Adrenal gland (tissue), 9 donors: ENCODE measurements at regions not wholly inside any gene's neighbourhood (a gene's known extent, or its start where the extent isn't known, plus 50 kb on each side); places are given as distances from the start of the nearest gene placed in this dataset.

Experiments used
- DNase-seq, 7 donors: peaks; one replicate each; pipeline ENCODE4 v3.0.0-alpha.2; 2019 to 2020
- H3K27ac ChIP-seq, 5 donors: fragments of 200-600 bp; sonication (generic) in 4 of 5; 1 replicate in 3 of 5; 2 replicates in 2 of 5; pipeline versions ENCODE4 v1.5.1 to v1.8.0; 2016 to 2020; ENCODE audit warnings: mild to moderate bottlenecking in 1 of 5
- H3K27me3 ChIP-seq: fragments of 200-600 bp; 2 replicates; pipeline ENCODE4 v1.8.0; 2021
- H3K36me3 ChIP-seq, 2 donors: fragments of 200-600 bp; replicated peaks in 1 of 2; 1 replicate in 1 of 2; 2 replicates in 1 of 2; pipeline versions ENCODE4 v1.5.1 to v1.8.0; 2018 to 2022
- H3K4me1 ChIP-seq, 2 donors: fragments of 200-600 bp; replicated peaks in 1 of 2; 1 replicate in 1 of 2; 2 replicates in 1 of 2; pipeline versions ENCODE4 v1.5.1 to v1.8.0; 2018 to 2021
- H3K4me3 ChIP-seq, 4 donors: fragments of 200-600 bp; sonication (generic) in 3 of 4; one replicate each; pipeline ENCODE4 v1.5.1; 2016 to 2018
- H3K9me3 ChIP-seq, 3 donors: fragments of 200-600 bp; sonication (generic) in 1 of 3; replicated peaks in 1 of 3; 1 replicate in 2 of 3; 2 replicates in 1 of 3; pipeline versions ENCODE4 v1.5.1 to v1.8.0; 2016 to 2021
- POLR2A ChIP-seq, 2 donors: fragments of 450-650 bp; IDR thresholded peaks; one replicate each; pipeline ENCODE4 v1.6.1; 2017; ENCODE audit warnings: antibody characterized with exemption in 2 of 2, mild to moderate bottlenecking in 2 of 2, moderate library complexity in 1 of 2
- WGBS, 4 donors: extraction: QIAGEN DNeasy Blood & Tissue Kit in 2 of 4; methylation state at CpG; one replicate each; pipeline versions ENCODE4 v1.1.5 to v1.1.7; 2013 to 2017; 5-methylcytosine and 5-hydroxymethylcytosine counted together
- intact Hi-C, 2 donors: fragments of 100-400 bp; cut with DNase I; formaldehyde crosslinking; loops; one replicate each; pipeline versions ENCODE4 v1.14.1 to v1.15.0; 2022 to 2023
- TF ChIP-seq, protein P1 (sequence below), 6 experiments: fragments of 450-650 bp in 4 of 6; fragments of 200-600 bp in 2 of 6; sonication (generic) in 1 of 6; IDR thresholded peaks; 1 replicate in 5 of 6; 2 replicates in 1 of 6; pipeline versions ENCODE4 v1.5.1 to v1.8.0; 2016 to 2021; ENCODE audit warnings: antibody characterized with exemption in 6 of 6, mild to moderate bottlenecking in 2 of 6, moderate library complexity in 1 of 6
- donor health status: healthy with polysubstance abuse.
- donor health status: Bipolar disorder and iron deficiency.
- donor health status: DM: yes; HTN: yes; CAD: no.
- donor health status: DM: no; HTN: no; CAD: no.
- donor health status: DM: no; HTN: no; CAD: no.

DNA sequence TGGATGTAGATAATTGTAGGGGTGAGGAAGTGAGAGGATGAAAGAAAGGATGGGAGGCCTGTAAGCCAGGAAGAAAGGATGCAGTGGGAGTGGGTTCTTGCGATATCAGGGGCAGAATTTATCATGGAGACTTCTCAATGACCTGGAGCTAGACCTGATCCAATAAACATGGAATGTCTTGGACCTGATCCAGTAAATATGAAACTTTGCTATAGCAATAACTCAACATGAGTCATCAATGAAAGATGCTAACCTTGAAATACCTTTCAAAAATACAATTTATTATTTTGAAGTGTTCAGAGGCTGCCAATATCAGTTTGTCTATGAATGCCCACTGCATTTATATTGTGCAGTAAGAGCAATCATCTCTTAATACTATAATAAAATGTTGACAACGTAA is 279.5 kb downstream of the POU4F1 start:
- H3K4me1 ChIP-seq: no peaks in the 10 kb centered on the region
- H3K27ac ChIP-seq: no peak overlapping the region
- DNase-seq: no peak
- no peak overlapping the region for H3K4me3 ChIP-seq
- H3K9me3 ChIP-seq: no peaks in the 10 kb centered on the region
- intact Hi-C loops: no loop called here
- WGBS, 4 donors: 64 to 70% (median 68%) methylated on average over 2 of the region's 2 CpGs
- H3K27me3 ChIP-seq: no peaks in the 10 kb centered on the region
- TF ChIP-seq, protein P1, sequence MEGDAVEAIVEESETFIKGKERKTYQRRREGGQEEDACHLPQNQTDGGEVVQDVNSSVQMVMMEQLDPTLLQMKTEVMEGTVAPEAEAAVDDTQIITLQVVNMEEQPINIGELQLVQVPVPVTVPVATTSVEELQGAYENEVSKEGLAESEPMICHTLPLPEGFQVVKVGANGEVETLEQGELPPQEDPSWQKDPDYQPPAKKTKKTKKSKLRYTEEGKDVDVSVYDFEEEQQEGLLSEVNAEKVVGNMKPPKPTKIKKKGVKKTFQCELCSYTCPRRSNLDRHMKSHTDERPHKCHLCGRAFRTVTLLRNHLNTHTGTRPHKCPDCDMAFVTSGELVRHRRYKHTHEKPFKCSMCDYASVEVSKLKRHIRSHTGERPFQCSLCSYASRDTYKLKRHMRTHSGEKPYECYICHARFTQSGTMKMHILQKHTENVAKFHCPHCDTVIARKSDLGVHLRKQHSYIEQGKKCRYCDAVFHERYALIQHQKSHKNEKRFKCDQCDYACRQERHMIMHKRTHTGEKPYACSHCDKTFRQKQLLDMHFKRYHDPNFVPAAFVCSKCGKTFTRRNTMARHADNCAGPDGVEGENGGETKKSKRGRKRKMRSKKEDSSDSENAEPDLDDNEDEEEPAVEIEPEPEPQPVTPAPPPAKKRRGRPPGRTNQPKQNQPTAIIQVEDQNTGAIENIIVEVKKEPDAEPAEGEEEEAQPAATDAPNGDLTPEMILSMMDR (IDR thresholded peaks at IDR 0.05): no peak
- TF ChIP-seq POLR2A (IDR thresholded peaks at IDR 0.05): no peak
- H3K36me3 ChIP-seq: no peaks in the 10 kb centered on the region

GRCh38 chr13:78323040-78323439 is 280.3 kb downstream of the POU4F1 start:
- Histone ChIP-seq H3K9me3 (no peaks in the 10 kb centered on the region), H3K36me3 (no peaks in the 10 kb centered on the region), H3K27ac (no peak overlapping the region), H3K4me1 (no peaks in the 10 kb centered on the region), H3K27me3 (no peaks in the 10 kb centered on the region), H3K4me3 (no peak overlapping the region)
- no peak for TF ChIP-seq POLR2A (IDR thresholded peaks at IDR 0.05)
- TF ChIP-seq, protein P1 (IDR thresholded peaks at IDR 0.05): no peak
- intact Hi-C loops: no loop called here
- no peak for DNase-seq

DNA sequence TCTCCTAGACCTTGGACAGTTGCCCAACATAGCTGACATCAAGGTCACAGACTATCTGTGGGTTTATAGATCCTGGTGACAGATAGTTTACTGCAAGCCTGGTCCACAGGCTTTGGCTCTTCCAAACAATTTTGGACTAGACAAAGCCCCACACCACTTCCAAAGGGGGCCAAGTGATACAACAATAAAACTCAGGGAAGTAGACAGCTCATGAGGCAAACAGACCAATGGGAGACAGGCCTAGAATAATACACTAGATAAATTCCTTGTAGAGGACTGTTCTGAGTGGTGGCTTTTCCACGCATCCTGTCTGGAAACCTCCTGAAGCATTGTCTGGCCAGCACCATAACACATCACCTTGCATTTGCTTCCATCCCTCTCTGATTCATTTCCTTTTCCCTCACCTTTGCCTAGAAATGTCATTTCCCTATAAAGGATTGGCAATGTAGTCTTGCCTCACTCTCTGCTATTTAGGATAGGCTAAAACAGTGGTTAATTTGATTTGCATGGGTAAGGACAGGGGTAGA is 284.2 kb downstream of the POU4F1 start:
- Histone ChIP-seq H3K36me3 (no peaks in the 10 kb centered on the region), H3K9me3 (no peaks in the 10 kb centered on the region), H3K27ac (no peak overlapping the region), H3K4me3 (no peak overlapping the region), H3K4me1 (no peaks in the 10 kb centered on the region), H3K27me3 (no peaks in the 10 kb centered on the region)
- intact Hi-C loops: no loop called here
- 75 to 91% (median 78%) methylated on average over 1 of the region's 1 CpG for WGBS, 4 donors
- DNase-seq: no peak
- TF ChIP-seq, protein P1 (IDR thresholded peaks at IDR 0.05): no peak
- TF ChIP-seq POLR2A (IDR thresholded peaks at IDR 0.05): no peak

- H3K27ac ChIP-seq: no peak overlapping the region
- H3K36me3 ChIP-seq: no peaks in the 10 kb centered on the region
- DNase-seq: no peak
- no peaks in the 10 kb centered on the region for H3K27me3 ChIP-seq
- no peaks in the 10 kb centered on the region for H3K9me3 ChIP-seq
- no peaks in the 10 kb centered on the region for H3K4me1 ChIP-seq
- TF ChIP-seq, protein P1 (IDR thresholded peaks at IDR 0.05): peak in 4 of 6 experiments; percentile 24 to 40 (median 32)
- TF ChIP-seq POLR2A (IDR thresholded peaks at IDR 0.05): no peak
- no peak overlapping the region for H3K4me3 ChIP-seq
- intact Hi-C loops: no loop called here
Measured at GRCh38 chr13:78317030-78317429, 286.3 kb downstream of the POU4F1 start.
